ENCODE measurements at regions not wholly inside any gene's neighbourhood (a gene's known extent, or its start where the extent isn't known, plus 50 kb on each side); places are given as distances from the start of the nearest gene placed in this dataset.
A peak's percentile ranks its signal among the peaks of the same experiment; 100 is the strongest.

GRCh38 chr2:67164771-67165522 is 232.2 kb upstream of the ETAA1 start:
- TF ChIP-seq CTCF (IDR thresholded peaks at IDR 0.05; ENCODE audit: poor library complexity, severe bottlenecking) (no peak), POLR2AphosphoS5 (IDR thresholded peaks at IDR 0.05) (peak; percentile 51), EZH2 (IDR thresholded peaks at IDR 0.05; ENCODE audit: borderline replicate concordance, insufficient read depth, low read length, poor library complexity, severe bottlenecking) (no peak), RAD21 (conservative IDR thresholded peaks at IDR 0.05) (no peak), REST (IDR thresholded peaks at IDR 0.05; ENCODE audit: borderline replicate concordance) (no peak), SMC3 (conservative IDR thresholded peaks at IDR 0.05; ENCODE audit: poor library complexity) (no peak), EP300 (conservative IDR thresholded peaks at IDR 0.05; ENCODE audit: poor library complexity, severe bottlenecking) (no peak), MXI1 (conservative IDR thresholded peaks at IDR 0.05; ENCODE audit: poor library complexity, severe bottlenecking) (no peak)
